Non-pigmented ciliary epithelial cell (primary cell): ENCODE measurements at regions not wholly inside any gene's neighbourhood (a gene's known extent, or its start where the extent isn't known, plus 50 kb on each side); places are given as distances from the start of the nearest gene placed in this dataset.

Source experiments
- DNase-seq: peaks from one replicate; pipeline ENCODE4 v3.0.0-alpha.2; 2010; ENCODE audit warnings: low read depth

GRCh38 chr11:130802567-130802966 lies 113.7 kb downstream of the SNX19 start:
- no peak for DNase-seq

- DNase-seq, result no peak
These were observed 111.8 kb downstream of the SNX19 start for GRCh38 chr11:130804306-130805076.

- DNase-seq, result no peak
These were observed 109.5 kb downstream of the SNX19 start for GRCh38 chr11:130806746-130807145.

GRCh38 chr11:130808541-130808940 lies 107.7 kb downstream of the SNX19 start:
- DNase-seq, result no peak

GRCh38 chr11:130813196-130813595 lies 103.1 kb downstream of the SNX19 start:
- no peak for DNase-seq

- DNase-seq, result no peak
These were observed 102.6 kb downstream of the SNX19 start for GRCh38 chr11:130813638-130814037.

- no peak for DNase-seq
These were observed 101.7 kb downstream of the SNX19 start for GRCh38 chr11:130814440-130815096.

GRCh38 chr11:130815097-130815802 lies 101.0 kb downstream of the SNX19 start:
- DNase-seq, result no peak

- no peak for DNase-seq
These were observed 100.3 kb downstream of the SNX19 start for GRCh38 chr11:130815956-130816355.

- no peak for DNase-seq
These were observed 99.5 kb downstream of the SNX19 start for GRCh38 chr11:130816546-130817329.

GRCh38 chr11:130817330-130817944 lies 98.8 kb downstream of the SNX19 start:
- no peak for DNase-seq

GRCh38 chr11:130819625-130820024 lies 96.7 kb downstream of the SNX19 start:
- DNase-seq, result no peak
